Tibial nerve (tissue), 4 donors: ENCODE measurements at regions not wholly inside any gene's neighbourhood (a gene's known extent, or its start where the extent isn't known, plus 50 kb on each side); places are given as distances from the start of the nearest gene placed in this dataset.

Source experiments
- CTCF ChIP-seq, 5 experiments: fragments of 200-600 bp in 3 of 5; fragments of 450-650 bp in 2 of 5; sonication (generic) in 3 of 5; IDR thresholded peaks; one replicate each; pipeline ENCODE4 v1.5.1; 2016 to 2019; ENCODE audit warnings: antibody characterized with exemption in 5 of 5, mild to moderate bottlenecking in 3 of 5, moderate library complexity in 2 of 5
- EP300 ChIP-seq, 2 donors: sonication (generic); formaldehyde crosslinking; IDR thresholded peaks; one replicate each; pipeline ENCODE4 v1.6.1; 2017; ENCODE audit warnings: antibody characterized with exemption in 2 of 2, mild to moderate bottlenecking in 1 of 2
- POLR2A ChIP-seq, 2 donors: fragments of 450-650 bp; IDR thresholded peaks; one replicate each; pipeline ENCODE4 v1.6.1; 2017; ENCODE audit warnings: antibody characterized with exemption in 2 of 2, mild to moderate bottlenecking in 2 of 2, moderate library complexity in 2 of 2

GRCh38 chr2:184326066-184326465 is 272.3 kb upstream of the ZNF804A start:
- TF ChIP-seq CTCF (IDR thresholded peaks at IDR 0.05), result no peak
- no peak for TF ChIP-seq POLR2A (IDR thresholded peaks at IDR 0.05)
- TF ChIP-seq EP300 (IDR thresholded peaks at IDR 0.05), result no peak
